ENCODE measurements at regions not wholly inside any gene's neighbourhood (a gene's known extent, or its start where the extent isn't known, plus 50 kb on each side); places are given as distances from the start of the nearest gene placed in this dataset.

GRCh38 chr10:42990016-42990720 is 86.7 kb upstream of the RET start:
- peaks cover 3% of the 10 kb centered on the region; the same call in 1 of the 3 replicates for H3K36me3 Mint-ChIP-seq (ENCODE audit: low read depth)
- no peak for DNase-seq (ENCODE audit: low spot score)

More at GRCh38 chr10:42990016-42990720, 86.7 kb upstream of the RET start:
- Histone ChIP-seq H2AFZ (no peak overlapping the region), H3K4me2 (no peak overlapping the region), H3K4me3 (no peak overlapping the region), H4K20me1 (replicated peaks; ENCODE audit: insufficient read depth) (no peaks in the 10 kb centered on the region), H3F3A (replicated peaks; ENCODE audit: low read depth) (no peaks in the 10 kb centered on the region), H3K27me3 (ENCODE audit: insufficient read depth) (no peaks in the 10 kb centered on the region), H3K9me2 (ENCODE audit: insufficient read depth) (0 out of 2 replicates have a peak, but pooled peaks cover 6% of the 10 kb centered on the region), H3K4me1 (ENCODE audit: insufficient read depth) (no peaks in the 10 kb centered on the region), H3K27ac (ENCODE audit: low read depth) (no peak overlapping the region), H3K79me2 (replicated peaks; ENCODE audit: insufficient read depth) (no peaks in the 10 kb centered on the region), H3K36me3 (ENCODE audit: insufficient read depth) (no peaks in the 10 kb centered on the region)
- H3K27me3 Mint-ChIP-seq (ENCODE audit: insufficient read depth, low read depth, poor library complexity), result peaks cover 11% of the 10 kb centered on the region
- no peaks in the 10 kb centered on the region; the same call in 1 of the 3 replicates for H3K9me3 Mint-ChIP-seq
- no peak for TF ChIP-seq ZNF331 (CRISPR knock-in tag; IDR thresholded peaks at IDR 0.05; ENCODE audit: low read depth)
- no peak for TF ChIP-seq ETS1 (IDR thresholded peaks at IDR 0.05)
- no peak for TF ChIP-seq STAT1 (IDR thresholded peaks at IDR 0.05; ENCODE audit: unreplicated experiment)
- no peak for TF ChIP-seq NANOG (IDR thresholded peaks at IDR 0.05; ENCODE audit: borderline replicate concordance)
- no peak for TF ChIP-seq CTCF (conservative IDR thresholded peaks at IDR 0.05; ENCODE audit: low read depth in 2 of 2)
- TF ChIP-seq JUNB (IDR thresholded peaks at IDR 0.05; ENCODE audit: unreplicated experiment), result no peak
- no peak for TF ChIP-seq EZH2phosphoT487 (IDR thresholded peaks at IDR 0.05; ENCODE audit: unreplicated experiment)
- no peak for TF ChIP-seq REST (IDR thresholded peaks at IDR 0.05; ENCODE audit: unreplicated experiment)
- TF ChIP-seq ZNF114 (CRISPR knock-in tag; IDR thresholded peaks at IDR 0.05), result no peak
- TF ChIP-seq EZH2 (IDR thresholded peaks at IDR 0.05; ENCODE audit: low read depth, unreplicated experiment), result no peak
- no peak for TF ChIP-seq CREB1 (CRISPR knock-in tag; IDR thresholded peaks at IDR 0.05; ENCODE audit: low read depth)
- TF ChIP-seq POLR2AphosphoS5 (IDR thresholded peaks at IDR 0.05; ENCODE audit: low read depth), result no peak
- no peak for TF ChIP-seq ZNF462 (CRISPR knock-in tag; IDR thresholded peaks at IDR 0.05)
- H3K4me1 Mint-ChIP-seq, result peaks cover 3% of the 10 kb centered on the region; the same call in 2 of the 3 replicates
- H3K27ac Mint-ChIP-seq, result no peak overlapping the region
- H3K4me3 Mint-ChIP-seq, result no peak overlapping the region
- no peak for ATAC-seq
